SK-N-SH (cell line): ENCODE measurements at regions not wholly inside any gene's neighbourhood (a gene's known extent, or its start where the extent isn't known, plus 50 kb on each side); places are given as distances from the start of the nearest gene placed in this dataset.

Experiments used
- CTCF ChIA-PET: fragments of 300-600, 350-600 bp; formaldehyde crosslinking; extraction: SDS; loops from one replicate; lab custom pipeline; 2021; lab: Yijun Ruan, JAX
- POLR2A ChIA-PET: fragments of 350-600 bp; sonication (Branson Sonifier 250); formaldehyde crosslinking; extraction: SDS; loops from one replicate; lab custom pipeline; 2020; ENCODE audit warnings: antibody characterized with exemption, inconsistent platforms; lab: Yijun Ruan, JAX
- DNase-seq: peaks from one replicate; pipeline ENCODE4 v3.0.0; 2012
- H2AFZ ChIP-seq: fragments of 200-600 bp; sonication (generic); 2 replicates; pipeline ENCODE4 v1.8.1; 2016; ENCODE audit warnings: antibody characterized with exemption, mild to moderate bottlenecking, low read depth
- H3F3A ChIP-seq: fragments of 200-600 bp; sonication (generic); replicated peaks from 2 replicates; pipeline ENCODE3; 2016; ENCODE audit warnings: antibody characterized with exemption, mild to moderate bottlenecking; ENCODE audit not compliant: insufficient read depth
- H3K27ac ChIP-seq, 2 experiments: fragments of 200-500 bp in 1 of 2; fragments of 200-600 bp in 1 of 2; sonication (Bioruptor generic) in 1 of 2; sonication (generic), shearing (Covaris generic) in 1 of 2; 2 replicates each; pipeline versions ENCODE4 v1.5.1 to v1.6.1; 2014 to 2016; ENCODE audit warnings: low read depth in 2 of 2, inconsistent platforms in 1 of 2, low read length in 1 of 2, mild to moderate bottlenecking in 1 of 2, mixed read lengths in 1 of 2
- H3K27me3 ChIP-seq: fragments of 200-600 bp; sonication (generic), shearing (Covaris generic); 2 replicates; pipeline ENCODE4 v1.6.1; 2016; ENCODE audit warnings: mixed run types; ENCODE audit not compliant: insufficient read depth
- H3K36me3 ChIP-seq, 2 experiments: fragments of 200-500 bp in 1 of 2; fragments of 200-600 bp in 1 of 2; sonication (Bioruptor generic) in 1 of 2; sonication (generic) in 1 of 2; replicated peaks in 1 of 2; 2 replicates each; pipeline versions ENCODE3 to v1.5.1; 2014 to 2016; ENCODE audit warnings: low read length in 1 of 2, mild to moderate bottlenecking in 1 of 2; ENCODE audit not compliant: insufficient read depth in 2 of 2, control insufficient read depth in 1 of 2
- H3K4me1 ChIP-seq, 2 experiments: fragments of 200-500 bp in 1 of 2; fragments of 200-600 bp in 1 of 2; sonication (Bioruptor generic) in 1 of 2; sonication (generic), shearing (Covaris generic) in 1 of 2; 2 replicates each; pipeline versions ENCODE4 v1.5.1 to v1.6.1; 2014 to 2016; ENCODE audit warnings: low read depth in 1 of 2, low read length in 1 of 2, mixed run types in 1 of 2; ENCODE audit not compliant: insufficient read depth in 2 of 2, control insufficient read depth in 1 of 2
- H3K4me2 ChIP-seq: fragments of 200-600 bp; sonication (generic), shearing (Covaris generic); 2 replicates; pipeline ENCODE4 v1.6.1; 2017; ENCODE audit warnings: mixed run types
- H3K4me3 ChIP-seq, 2 experiments: fragments of 200-500 bp in 1 of 2; fragments of 200-600 bp in 1 of 2; sonication (Bioruptor generic) in 1 of 2; sonication (generic), shearing (Covaris generic) in 1 of 2; 2 replicates each; pipeline versions ENCODE4 v1.5.1 to v1.8.1; 2014 to 2016; ENCODE audit warnings: low read depth in 2 of 2, inconsistent platforms in 1 of 2, low read length in 1 of 2, mild to moderate bottlenecking in 1 of 2, mixed read lengths in 1 of 2, moderate library complexity in 1 of 2
- H3K79me2 ChIP-seq: fragments of 200-600 bp; sonication (generic); 2 replicates; pipeline ENCODE4 v1.8.1; 2017; ENCODE audit warnings: mild to moderate bottlenecking; ENCODE audit not compliant: insufficient read depth
- H3K9ac ChIP-seq: fragments of 200-600 bp; sonication (generic); 2 replicates; pipeline ENCODE4 v1.6.1; 2017; ENCODE audit warnings: mixed run types
- H3K9me2 ChIP-seq: fragments of 200-600 bp; sonication (generic); 2 replicates; pipeline ENCODE4 v1.6.1; 2017; ENCODE audit warnings: mixed run types
- H3K9me3 ChIP-seq: fragments of 200-600 bp; sonication (generic); 2 replicates; pipeline ENCODE4 v1.6.1; 2017; ENCODE audit warnings: mixed run types, mild to moderate bottlenecking, moderate library complexity
- H4K20me1 ChIP-seq: fragments of 200-600 bp; sonication (generic); 2 replicates; pipeline ENCODE4 v1.6.1; 2017; ENCODE audit warnings: mild to moderate bottlenecking, mixed run types; ENCODE audit not compliant: insufficient read depth
- CHD2 ChIP-seq: fragments of 150-350 bp; IDR thresholded peaks from 2 replicates; pipeline ENCODE4 v1.6.1; 2018; ENCODE audit warnings: low read length; ENCODE audit not compliant: partially characterized antibody
- CTCF ChIP-seq: fragments of 200-600 bp; sonication (generic); IDR thresholded peaks from 2 replicates; pipeline ENCODE4 v1.6.1; 2017; ENCODE audit warnings: antibody characterized with exemption, mild to moderate bottlenecking, moderate library complexity
- ELF1 ChIP-seq: IDR thresholded peaks from 2 replicates; pipeline ENCODE4 v1.4.0; 2012
- EP300 ChIP-seq, 2 experiments: IDR thresholded peaks; 2 replicates each; pipeline versions ENCODE4 v1.4.0 to v1.6.1; 2012; ENCODE audit warnings: borderline replicate concordance in 1 of 2, low read depth in 1 of 2, low read length in 1 of 2
- FOXM1 ChIP-seq: IDR thresholded peaks from 2 replicates; pipeline ENCODE4 v1.4.0; 2012; ENCODE audit warnings: low read depth, mild to moderate bottlenecking
- GATA2 ChIP-seq: sonication (generic); formaldehyde crosslinking; IDR thresholded peaks from 2 replicates; pipeline ENCODE4 v1.5.0; 2020; ENCODE audit warnings: mild to moderate bottlenecking, missing genetic modification reagents
- IRF3 ChIP-seq: fragments of 150-350 bp; IDR thresholded peaks from 2 replicates; pipeline ENCODE4 v1.6.1; 2016; ENCODE audit warnings: mild to moderate bottlenecking, low read depth, low read length
- MAX ChIP-seq: IDR thresholded peaks from 2 replicates; pipeline ENCODE4 v1.4.0; 2012; ENCODE audit warnings: low read depth
- MEF2A ChIP-seq: IDR thresholded peaks from 2 replicates; pipeline ENCODE4 v1.4.0; 2012; ENCODE audit warnings: low read depth, borderline replicate concordance
- MXI1 ChIP-seq: IDR thresholded peaks from 2 replicates; pipeline ENCODE4 v1.6.1; 2012; ENCODE audit warnings: mild to moderate bottlenecking, low read depth, low read length, improper control_type of control experiment
- PBX3 ChIP-seq: IDR thresholded peaks from 2 replicates; pipeline ENCODE4; 2012
- RAD21 ChIP-seq: IDR thresholded peaks from 2 replicates; pipeline ENCODE4 v1.6.1; 2012; ENCODE audit warnings: mild to moderate bottlenecking, low read length
- RCOR1 ChIP-seq: fragments of 150-350 bp; IDR thresholded peaks from 2 replicates; pipeline ENCODE4 v1.6.1; 2017; ENCODE audit warnings: antibody characterized with exemption, low read length
- REST ChIP-seq: IDR thresholded peaks from 2 replicates; pipeline ENCODE4 v1.6.1; 2012; ENCODE audit warnings: mild to moderate bottlenecking, low read depth, low read length, moderate library complexity
- RFX5 ChIP-seq: IDR thresholded peaks from 2 replicates; pipeline ENCODE4 v1.6.1; 2012; ENCODE audit warnings: mild to moderate bottlenecking, improper control_type of control experiment, low read length
- SMC3 ChIP-seq: IDR thresholded peaks from 2 replicates; pipeline ENCODE4 v1.6.1; 2012; ENCODE audit warnings: low read depth, low read length, improper control_type of control experiment
- TEAD4 ChIP-seq: IDR thresholded peaks from 2 replicates; pipeline ENCODE4 v1.4.0; 2012; ENCODE audit warnings: mild to moderate bottlenecking, borderline replicate concordance; ENCODE audit not compliant: insufficient read depth
- USF2 ChIP-seq: fragments of 150-350 bp; IDR thresholded peaks from 2 replicates; pipeline ENCODE4 v1.6.1; 2017; ENCODE audit warnings: antibody characterized with exemption, low read length, low read depth, borderline replicate concordance
- YY1 ChIP-seq: IDR thresholded peaks from 2 replicates; pipeline ENCODE4 v1.4.0; 2012; ENCODE audit warnings: low read depth, mild to moderate bottlenecking
- ZBTB33 ChIP-seq: IDR thresholded peaks from 2 replicates; pipeline ENCODE4 v1.4.0; 2012; ENCODE audit warnings: low read depth, borderline replicate concordance
- WGBS: methylation state at CpG from one replicate; pipeline ENCODE4 v1.1.6; 2017; ENCODE audit warnings: low lambda C conversion rate; 5-methylcytosine and 5-hydroxymethylcytosine counted together

- H3F3A ChIP-seq = no peaks in the 10 kb centered on the region
- POLR2A ChIA-PET = no interaction called here
- H3K27ac ChIP-seq = no peak overlapping the region
- H3K36me3 ChIP-seq = no peaks in the 10 kb centered on the region
- TF ChIP-seq IRF3 (no peak), ZBTB33 (no peak), ELF1 (no peak), CTCF (no peak), FOXM1 (no peak), PBX3 (no peak), RFX5 (no peak), GATA2 (no peak), SMC3 (no peak), YY1 (no peak), MXI1 (no peak), RCOR1 (no peak), CHD2 (no peak), MEF2A (no peak), MAX (no peak), EP300 (IDR thresholded peaks at IDR 0.05; ENCODE audit: borderline replicate concordance in 1 of 2, low read depth in 1 of 2, low read length in 1 of 2) (no peak), USF2 (no peak), REST (no peak), TEAD4 (no peak), RAD21 (no peak)
- no peak overlapping the region for H3K4me3 ChIP-seq
- H3K9ac ChIP-seq = no peak overlapping the region
- no peaks in the 10 kb centered on the region for H4K20me1 ChIP-seq
- H3K9me3 ChIP-seq = no peaks in the 10 kb centered on the region
- H2AFZ ChIP-seq = no peak overlapping the region
- H3K4me1 ChIP-seq = no peaks in the 10 kb centered on the region
- H3K9me2 ChIP-seq = no peaks in the 10 kb centered on the region
- H3K4me2 ChIP-seq = no peak overlapping the region
- DNase-seq = no peak
- WGBS = 12% methylated on average over 1 of the region's 1 CpG
- no peaks in the 10 kb centered on the region for H3K79me2 ChIP-seq
- H3K27me3 ChIP-seq = peaks cover 38% of the 10 kb centered on the region
- CTCF ChIA-PET = interaction anchor here (0.7 to 1.3 kb wide), 2 partner anchors 9 to 87 kb away, joined by 3 read pairs; no protein-coding TSS in a partner anchor
These were observed 114.9 kb upstream of the E2F8 start for GRCh38 chr11:19355601-19356000.
